ENCODE measurements at regions not wholly inside any gene's neighbourhood (a gene's known extent, or its start where the extent isn't known, plus 50 kb on each side); places are given as distances from the start of the nearest gene placed in this dataset.

DNA sequence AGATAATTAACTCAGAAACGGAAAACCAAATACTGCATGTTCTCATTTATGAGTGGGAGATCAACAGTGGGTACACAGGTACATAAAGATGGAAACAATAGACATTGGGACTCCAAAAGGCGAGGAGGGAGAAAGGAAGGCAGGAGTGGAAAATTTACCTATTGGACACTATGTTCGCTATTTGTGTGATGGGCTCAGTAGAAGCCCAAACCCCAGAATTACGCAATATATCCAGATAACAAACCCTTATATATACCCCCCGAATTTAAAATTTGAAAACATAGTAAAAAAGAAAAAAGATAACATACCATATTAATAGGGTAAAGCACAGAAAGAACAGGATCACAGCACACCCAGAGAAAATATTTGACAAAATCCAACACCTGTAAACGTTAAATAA is 1351.7 kb upstream of the FAM98A start:
- no peak overlapping the region for H2AFZ ChIP-seq (ENCODE audit: control insufficient read depth, low read depth, low read length)
- ChIA-PET CTCF (no interaction called here), RAD21 (ENCODE audit: unreplicated experiment) (no interaction called here), POLR2A (no interaction called here), SMC1A (ENCODE audit: uncharacterized antibody, unreplicated experiment) (no interaction called here)
- ATAC-seq (no peak), FAIRE-seq (no peak), DNase-seq (ENCODE audit: low read depth, low spot score) (no peak)
- H3K4me3 ChIP-seq, result no peak overlapping the region
- H3K27me3 ChIP-seq (replicated peaks in 1 of 2; ENCODE audit: control insufficient read depth in 2 of 2, insufficient read depth in 2 of 2, low read length in 1 of 2), result no peaks in the 10 kb centered on the region
- H3K9ac ChIP-seq (ENCODE audit: control insufficient read depth, insufficient read depth, low read length), result no peak overlapping the region
- no peaks in the 10 kb centered on the region for H3K36me3 ChIP-seq (ENCODE audit: control insufficient read depth in 2 of 2, insufficient read depth in 2 of 2, low read length in 1 of 2)
- no peaks in the 10 kb centered on the region for H3K9me3 ChIP-seq (replicated peaks; ENCODE audit: control insufficient read depth, insufficient read depth, low read length)
- no peaks in the 10 kb centered on the region for H3K79me2 ChIP-seq (ENCODE audit: control insufficient read depth, insufficient read depth, low read length)
- H3K27ac ChIP-seq (ENCODE audit: control insufficient read depth, insufficient read depth), result no peak overlapping the region
- BruUV-seq (replicated peaks), result no TSS peak
- WGBS (ENCODE audit: insufficient coverage, insufficient replicate concordance, low lambda C conversion rate, missing lambda C conversion rate), result 26% methylated on average over 6 of the region's 6 CpGs
- no peaks in the 10 kb centered on the region for H3K4me1 ChIP-seq (ENCODE audit: control insufficient read depth, insufficient read depth, low read length)
- in situ Hi-C loops (cut with MboI), result no loop called here
- no peaks in the 10 kb centered on the region for H4K20me1 ChIP-seq (ENCODE audit: control insufficient read depth, insufficient read depth)
- H3K4me2 ChIP-seq (ENCODE audit: control insufficient read depth, insufficient read depth), result no peak overlapping the region
- intact Hi-C loops (cut with micrococcal nuclease; ENCODE audit: unreplicated experiment), result no loop called here
- TF ChIP-seq BCL11A (IDR thresholded peaks at IDR 0.05; ENCODE audit: low read depth, low read length) (no peak), RAD51 (IDR thresholded peaks at IDR 0.05) (no peak), IKZF1 (conservative IDR thresholded peaks at IDR 0.05) (no peak), EGR1 (IDR thresholded peaks at IDR 0.05; ENCODE audit: borderline replicate concordance in 1 of 2, low read depth in 2 of 2, low read length in 2 of 2) (no peak)
- TF ChIP-seq, protein P1, sequence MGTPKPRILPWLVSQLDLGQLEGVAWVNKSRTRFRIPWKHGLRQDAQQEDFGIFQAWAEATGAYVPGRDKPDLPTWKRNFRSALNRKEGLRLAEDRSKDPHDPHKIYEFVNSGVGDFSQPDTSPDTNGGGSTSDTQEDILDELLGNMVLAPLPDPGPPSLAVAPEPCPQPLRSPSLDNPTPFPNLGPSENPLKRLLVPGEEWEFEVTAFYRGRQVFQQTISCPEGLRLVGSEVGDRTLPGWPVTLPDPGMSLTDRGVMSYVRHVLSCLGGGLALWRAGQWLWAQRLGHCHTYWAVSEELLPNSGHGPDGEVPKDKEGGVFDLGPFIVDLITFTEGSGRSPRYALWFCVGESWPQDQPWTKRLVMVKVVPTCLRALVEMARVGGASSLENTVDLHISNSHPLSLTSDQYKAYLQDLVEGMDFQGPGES (IDR thresholded peaks at IDR 0.05), result no peak

DNA sequence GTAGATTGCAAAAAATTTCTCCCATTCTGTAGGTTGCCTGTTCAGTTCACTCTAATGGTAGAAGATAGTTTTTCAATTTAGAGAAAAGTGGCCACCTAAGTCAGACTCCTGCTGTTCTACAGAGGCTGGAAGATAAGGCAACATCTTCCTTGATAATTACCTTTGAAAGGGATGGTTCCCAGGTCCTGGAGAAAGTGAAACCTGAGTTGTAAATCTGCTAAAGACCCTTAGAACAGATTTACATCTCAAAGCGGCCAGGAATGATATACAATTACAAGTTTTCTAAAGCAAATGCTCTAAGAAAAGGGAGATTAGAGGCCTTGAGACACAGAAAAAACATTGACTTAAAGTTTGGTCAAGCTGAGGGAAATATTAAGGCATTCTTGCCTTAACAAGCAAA is 1350.2 kb upstream of the FAM98A start:
- ATAC-seq (no peak), FAIRE-seq (no peak), DNase-seq (ENCODE audit: low read depth, low spot score) (no peak)
- in situ Hi-C loops (cut with MboI) (no loop called here), intact Hi-C loops (cut with micrococcal nuclease; ENCODE audit: unreplicated experiment) (no loop called here)
- H3K4me3 ChIP-seq, result no peak overlapping the region
- no peaks in the 10 kb centered on the region for H3K4me1 ChIP-seq (ENCODE audit: control insufficient read depth, insufficient read depth, low read length)
- TF ChIP-seq PAX5 (IDR thresholded peaks at IDR 0.05; ENCODE audit: borderline replicate concordance, low read depth, low read length) (no peak), MEF2A (IDR thresholded peaks at IDR 0.05; ENCODE audit: insufficient read depth, low read depth, low read length) (no peak), ELK1 (IDR thresholded peaks at IDR 0.05; ENCODE audit: low read depth, low read length) (no peak)
- TF ChIP-seq, protein P1 (IDR thresholded peaks at IDR 0.05), result no peak
- H3K79me2 ChIP-seq (ENCODE audit: control insufficient read depth, insufficient read depth, low read length), result no peaks in the 10 kb centered on the region
- RAD21 ChIA-PET (ENCODE audit: unreplicated experiment), result no interaction called here
- no peaks in the 10 kb centered on the region for H3K9me3 ChIP-seq (replicated peaks; ENCODE audit: control insufficient read depth, insufficient read depth, low read length)
- 0% methylated on average over 1 of the region's 1 CpG for WGBS (ENCODE audit: insufficient coverage, insufficient replicate concordance, low lambda C conversion rate, missing lambda C conversion rate)
- POLR2A ChIA-PET, result no interaction called here
- SMC1A ChIA-PET (ENCODE audit: uncharacterized antibody, unreplicated experiment), result no interaction called here
- no TSS peak for BruUV-seq (replicated peaks)
- no peak overlapping the region for H2AFZ ChIP-seq (ENCODE audit: control insufficient read depth, low read depth, low read length)
- no peaks in the 10 kb centered on the region for H3K27me3 ChIP-seq (replicated peaks in 1 of 2; ENCODE audit: control insufficient read depth in 2 of 2, insufficient read depth in 2 of 2, low read length in 1 of 2)
- no peak overlapping the region for H3K4me2 ChIP-seq (ENCODE audit: control insufficient read depth, insufficient read depth)
- no peak overlapping the region for H3K27ac ChIP-seq (ENCODE audit: control insufficient read depth, insufficient read depth)
- no peak overlapping the region for H3K9ac ChIP-seq (ENCODE audit: control insufficient read depth, insufficient read depth, low read length)
- H3K36me3 ChIP-seq (ENCODE audit: control insufficient read depth in 2 of 2, insufficient read depth in 2 of 2, low read length in 1 of 2), result no peaks in the 10 kb centered on the region
- H4K20me1 ChIP-seq (ENCODE audit: control insufficient read depth, insufficient read depth), result no peaks in the 10 kb centered on the region
- CTCF ChIA-PET, result no interaction called here

Measured in GM12878 (cell line).